NOMO-1 treated with DMSO at 0.1 percent for 48 hours (cell line): ENCODE measurements at regions not wholly inside any gene's neighbourhood (a gene's known extent, or its start where the extent isn't known, plus 50 kb on each side); places are given as distances from the start of the nearest gene placed in this dataset.
A peak's percentile ranks its signal among the peaks of the same experiment; 100 is the strongest.

Experiments used
- DNase-seq: peaks from one replicate; lab custom pipeline; 2025; ENCODE audit not compliant: unreplicated experiment; lab: John Stamatoyannopoulos, UW

GRCh38 chr10:56679578-56679977, 318.5 kb upstream of the ZWINT start:
- no peak for DNase-seq

DNA sequence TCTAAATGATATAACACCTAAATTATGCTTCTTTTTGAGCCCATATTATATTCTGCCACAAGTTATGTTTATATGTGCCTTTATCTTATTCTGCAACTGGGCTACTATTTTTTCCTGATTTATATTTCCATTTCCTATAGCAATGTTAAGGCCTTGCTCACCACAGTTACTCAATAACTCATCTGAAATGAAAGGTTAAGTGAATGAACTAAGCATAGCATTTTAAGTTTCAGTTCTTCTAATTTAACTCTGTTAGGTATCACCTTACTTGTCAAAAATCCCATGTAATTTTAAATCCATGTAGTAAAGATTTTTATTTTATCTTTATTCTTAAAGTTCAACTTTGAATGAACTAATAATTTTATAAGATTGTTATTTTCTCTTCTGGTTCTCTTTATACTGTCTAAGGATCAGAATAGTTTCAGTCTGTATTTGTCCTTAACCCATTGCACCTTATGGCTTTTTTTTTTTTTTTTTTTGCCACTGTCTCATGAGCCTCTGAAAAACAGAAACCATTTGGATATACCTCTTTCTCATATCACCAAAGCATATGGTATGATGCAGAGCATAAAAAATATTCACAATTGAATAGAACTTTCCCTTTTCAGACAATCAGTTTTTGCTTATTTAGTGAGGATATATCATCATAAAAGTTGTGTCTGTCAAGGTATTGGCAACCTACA, 301.8 kb upstream of the ZWINT start:
- DNase-seq = no peak

GRCh38 chr10:56653289-56653688, 292.2 kb upstream of the ZWINT start:
- DNase-seq = no peak

GRCh38 chr10:56646329-56647111, 285.5 kb upstream of the ZWINT start:
- DNase-seq = no peak

- DNase-seq = peak; percentile 26
Observed at GRCh38 chr10:56633876-56634452, 272.9 kb upstream of the ZWINT start.

DNA sequence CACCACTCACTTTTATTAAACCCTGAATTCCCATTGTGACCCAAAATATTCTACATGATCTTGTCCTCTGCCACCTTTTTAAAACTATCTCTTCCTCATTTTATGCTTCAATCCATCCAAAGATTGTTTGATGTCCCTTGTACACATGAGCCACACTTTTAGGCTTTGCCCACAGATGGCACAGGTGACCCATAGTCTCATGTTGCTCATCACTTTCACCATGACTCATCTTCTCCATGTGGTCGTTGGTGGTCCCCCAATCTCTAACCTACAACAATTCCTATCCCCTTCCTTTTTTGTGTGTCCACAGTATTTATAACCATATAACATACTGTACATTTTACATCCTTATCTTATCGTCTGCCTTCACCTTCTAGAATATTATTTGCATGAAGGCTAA, 271.5 kb upstream of the ZWINT start:
- no peak for DNase-seq

GRCh38 chr10:56624082-56624481, 263.0 kb upstream of the ZWINT start:
- DNase-seq = no peak

GRCh38 chr10:56623064-56623463, 262.0 kb upstream of the ZWINT start:
- no peak for DNase-seq

- peak; percentile 40 for DNase-seq
Observed at GRCh38 chr10:56622335-56622973, 261.4 kb upstream of the ZWINT start.

GRCh38 chr10:56606202-56606601, 245.1 kb upstream of the ZWINT start:
- no peak for DNase-seq

- no peak for DNase-seq
Observed at GRCh38 chr10:56605051-56605450, 244.0 kb upstream of the ZWINT start.

DNA sequence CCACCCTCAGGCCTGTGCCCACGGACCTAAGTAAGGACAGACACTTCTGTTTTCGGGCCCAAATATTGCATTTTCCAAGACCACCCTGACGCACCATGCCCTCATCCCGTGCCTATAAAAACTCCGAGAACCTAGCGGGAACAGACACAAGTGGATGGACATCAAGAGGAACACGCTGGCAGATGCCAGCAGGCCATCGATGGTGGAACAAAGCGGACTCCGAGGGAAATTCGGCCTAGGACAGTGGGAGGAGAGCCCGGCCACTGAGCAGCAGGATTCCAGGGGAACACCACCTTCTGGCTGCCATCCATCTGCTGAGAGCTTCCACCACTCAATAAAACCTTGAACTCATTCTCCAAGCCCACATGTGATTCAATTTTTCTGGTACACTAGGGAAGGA, 243.6 kb upstream of the ZWINT start:
- no peak for DNase-seq

- DNase-seq = no peak
Observed at GRCh38 chr10:56599201-56599600, 238.1 kb upstream of the ZWINT start.

DNA sequence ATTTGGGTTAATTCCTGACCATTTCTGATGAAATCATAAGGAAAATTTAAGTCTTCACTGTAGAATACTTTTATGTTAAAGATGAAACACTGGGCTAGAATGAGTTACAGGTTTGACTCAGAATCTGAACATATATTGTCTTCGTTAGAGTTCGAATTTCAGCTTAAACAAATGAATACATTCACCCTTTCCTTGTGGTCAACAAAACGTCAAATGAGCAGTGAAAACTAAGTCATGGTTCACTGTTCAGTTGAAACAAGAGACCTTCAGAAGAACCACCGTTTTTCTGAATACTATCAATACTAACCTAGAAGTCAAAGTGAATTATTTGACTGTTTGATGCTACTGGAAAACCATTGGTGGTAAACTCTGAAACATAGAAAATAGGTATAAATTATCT, 235.2 kb upstream of the ZWINT start:
- no peak for DNase-seq

DNA sequence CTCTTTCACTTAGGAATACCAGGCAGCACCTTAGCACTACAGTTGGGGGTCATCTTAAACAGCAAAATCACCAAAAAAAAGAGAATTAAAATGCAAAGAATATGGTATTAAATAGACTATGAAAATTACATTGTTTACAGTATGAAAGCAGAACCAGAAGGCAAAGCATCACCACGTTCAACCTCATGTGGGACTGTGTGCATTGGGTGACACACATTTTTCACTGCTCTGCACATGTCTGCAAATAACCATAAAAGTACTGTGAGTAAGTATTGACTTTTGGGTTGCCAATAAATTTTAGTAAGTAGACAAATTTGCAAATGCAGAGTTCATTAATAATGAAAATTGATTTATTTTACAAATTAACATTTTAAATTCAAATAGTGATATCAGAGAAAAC, 232.1 kb upstream of the ZWINT start:
- no peak for DNase-seq

GRCh38 chr10:56586461-56586891, 225.4 kb upstream of the ZWINT start:
- no peak for DNase-seq

- no peak for DNase-seq
Observed at GRCh38 chr10:56585447-56586171, 224.6 kb upstream of the ZWINT start.

DNA sequence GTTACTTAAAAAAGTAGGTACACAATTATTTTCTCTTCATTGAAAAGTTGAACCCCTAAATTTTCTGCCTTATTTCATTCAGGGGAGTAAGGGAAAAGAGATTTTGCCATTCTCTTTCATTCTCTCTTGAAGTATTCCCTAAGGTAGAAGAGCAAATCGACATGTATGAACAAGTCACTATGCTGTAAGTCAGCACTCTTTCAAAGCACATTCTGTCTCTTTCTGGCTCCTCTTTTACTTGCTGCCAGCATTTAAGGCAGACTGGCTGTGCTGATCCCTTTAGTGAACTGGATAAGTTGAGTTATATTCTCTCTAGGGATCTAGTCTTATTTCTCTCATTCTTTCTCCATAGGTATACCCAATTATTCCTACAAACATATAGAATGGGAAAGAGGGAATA, 222.3 kb upstream of the ZWINT start:
- DNase-seq = no peak

- DNase-seq = no peak
Observed at GRCh38 chr10:56567580-56567979, 206.5 kb upstream of the ZWINT start.

- no peak for DNase-seq
Observed at GRCh38 chr10:56561336-56561735, 200.3 kb upstream of the ZWINT start.

- DNase-seq = no peak
Observed at GRCh38 chr10:56551037-56551436, 190.0 kb upstream of the ZWINT start.
